H1 (cell line): ENCODE measurements at regions not wholly inside any gene's neighbourhood (a gene's known extent, or its start where the extent isn't known, plus 50 kb on each side); places are given as distances from the start of the nearest gene placed in this dataset.

Experiments used
- CTCF ChIA-PET: fragments of 300-600 bp; sonication (Branson Sonifier 250); formaldehyde crosslinking; loops from one replicate; lab custom pipeline; 2021; ENCODE audit not compliant: partially characterized antibody; lab: Charles Lee
- POLR2A ChIA-PET: fragments of 300-600 bp; sonication (Branson Sonifier 250); formaldehyde crosslinking; loops from one replicate; lab custom pipeline; 2021; ENCODE audit warnings: inconsistent platforms; ENCODE audit not compliant: partially characterized antibody; lab: Charles Lee
- DNase-seq, 2 experiments: peaks; one replicate each; pipeline versions ENCODE4 v3.0.0 to v3.0.0-alpha.2; 2010 to 2022; ENCODE audit warnings: low spot score in 2 of 2, low read depth in 1 of 2, mixed read lengths in 1 of 2
- FAIRE-seq: peaks from 2 replicates; lab custom pipeline; 2011; peaks lifted over from hg19 to GRCh38; lab: Jason Lieb, UNC
- H2AFZ ChIP-seq: 2 replicates; pipeline ENCODE4 v1.8.1; 2012; ENCODE audit warnings: low read length, inconsistent platforms
- H2AK5ac ChIP-seq: 2 replicates; pipeline ENCODE4 v1.6.1; 2013; ENCODE audit warnings: low read depth, low read length
- H2BK120ac ChIP-seq: replicated peaks from 2 replicates; pipeline ENCODE3; 2013; ENCODE audit warnings: low read depth, low read length, inconsistent platforms
- H2BK12ac ChIP-seq: 2 replicates; pipeline ENCODE4 v1.6.1; 2013; ENCODE audit warnings: low read depth, low read length
- H2BK15ac ChIP-seq: 2 replicates; pipeline ENCODE4 v1.6.1; 2013; ENCODE audit warnings: low read length
- H2BK20ac ChIP-seq: 2 replicates; pipeline ENCODE4 v1.6.1; 2013; ENCODE audit warnings: low read length
- H2BK5ac ChIP-seq: 2 replicates; pipeline ENCODE4 v1.6.1; 2013; ENCODE audit warnings: low read depth, low read length
- H3K14ac ChIP-seq: 2 replicates; pipeline ENCODE4 v1.6.1; 2013; ENCODE audit warnings: inconsistent platforms; ENCODE audit not compliant: insufficient read length
- H3K18ac ChIP-seq: 2 replicates; pipeline ENCODE4 v1.6.1; 2013; ENCODE audit warnings: low read length; ENCODE audit errors: extremely low read depth
- H3K23ac ChIP-seq: 2 replicates; pipeline ENCODE4 v1.6.1; 2013; ENCODE audit warnings: inconsistent platforms; ENCODE audit not compliant: insufficient read length
- H3K23me2 ChIP-seq: 2 replicates; pipeline ENCODE4 v1.6.1; 2013; ENCODE audit warnings: low read depth, low read length
- H3K27ac ChIP-seq: 2 replicates; pipeline ENCODE4 v1.6.1; 2011; ENCODE audit warnings: low read depth, low read length, inconsistent platforms
- H3K27me3 ChIP-seq, 4 experiments: replicated peaks in 1 of 4; 1 replicate in 1 of 4; 2 replicates in 3 of 4; pipeline versions ENCODE4 v1.6.1 to v1.8.1; 2011 to 2013; ENCODE audit warnings: low read length in 3 of 4, mild to moderate bottlenecking in 3 of 4, inconsistent platforms in 2 of 4, mixed read lengths in 2 of 4, moderate library complexity in 1 of 4; ENCODE audit not compliant: control insufficient read depth in 3 of 4, insufficient read depth in 3 of 4; ENCODE audit errors: extremely low read depth in 1 of 4
- H3K36me3 ChIP-seq, 4 experiments: 2 replicates each; pipeline versions ENCODE4 v1.6.1 to v1.8.1; 2011 to 2013; ENCODE audit warnings: mild to moderate bottlenecking in 4 of 4, low read length in 3 of 4, moderate library complexity in 2 of 4, control low read depth in 1 of 4, inconsistent platforms in 1 of 4; ENCODE audit not compliant: insufficient read depth in 4 of 4, control insufficient read depth in 2 of 4
- H3K4ac ChIP-seq: replicated peaks from 2 replicates; pipeline ENCODE3; 2013; ENCODE audit warnings: low read length, low read depth, mixed read lengths, inconsistent platforms; ENCODE audit not compliant: insufficient read length
- H3K4me1 ChIP-seq, 4 experiments: replicated peaks in 1 of 4; 1 replicate in 1 of 4; 2 replicates in 3 of 4; pipeline versions ENCODE4 v1.6.1 to v1.8.1; 2011 to 2013; ENCODE audit warnings: low read length in 3 of 4, inconsistent platforms in 2 of 4, mixed read lengths in 1 of 4; ENCODE audit not compliant: insufficient read depth in 4 of 4, control insufficient read depth in 3 of 4
- H3K4me2 ChIP-seq, 2 experiments: 2 replicates each; pipeline versions ENCODE4 v1.6.1 to v1.8.1; 2011 to 2013; ENCODE audit warnings: low read depth in 2 of 2, low read length in 2 of 2, control low read depth in 1 of 2, inconsistent platforms in 1 of 2, mild to moderate bottlenecking in 1 of 2; ENCODE audit not compliant: insufficient read depth in 1 of 2
- H3K4me3 ChIP-seq, 4 experiments: fragments of 200-600, 300-600 bp in 1 of 4; sonication (generic), shearing (Covaris generic), sonication (Bioruptor Twin) in 1 of 4; 2 replicates each; pipeline versions ENCODE4 v1.5.1 to v1.8.1; 2011 to 2016; ENCODE audit warnings: low read length in 4 of 4, low read depth in 3 of 4, control low read depth in 2 of 4, inconsistent platforms in 2 of 4, mild to moderate bottlenecking in 2 of 4, mixed read lengths in 1 of 4, moderate library complexity in 1 of 4; ENCODE audit not compliant: insufficient read depth in 2 of 4; ENCODE audit errors: extremely low read depth in 1 of 4
- H3K56ac ChIP-seq: replicated peaks from 2 replicates; pipeline ENCODE3; 2013; ENCODE audit warnings: low read depth, mild to moderate bottlenecking, mixed read lengths, low read length, inconsistent platforms; ENCODE audit not compliant: insufficient read length
- H3K79me1 ChIP-seq: 2 replicates; pipeline ENCODE4 v1.6.1; 2013; ENCODE audit warnings: low read depth, low read length, control low read depth
- H3K79me2 ChIP-seq, 2 experiments: 2 replicates each; pipeline versions ENCODE4 v1.6.1 to v1.8.1; 2012 to 2013; ENCODE audit warnings: low read length in 2 of 2, mild to moderate bottlenecking in 2 of 2, inconsistent platforms in 1 of 2; ENCODE audit not compliant: insufficient read depth in 2 of 2, control insufficient read depth in 1 of 2
- H3K9ac ChIP-seq, 4 experiments: replicated peaks in 1 of 4; 1 replicate in 1 of 4; 2 replicates in 3 of 4; pipeline versions ENCODE4 v1.6.1 to v1.8.1; 2011 to 2013; ENCODE audit warnings: low read depth in 3 of 4, low read length in 3 of 4, control low read depth in 2 of 4, mild to moderate bottlenecking in 2 of 4, moderate library complexity in 2 of 4, inconsistent platforms in 1 of 4; ENCODE audit errors: extremely low read depth in 1 of 4
- H3K9me3 ChIP-seq, 2 experiments: 2 replicates each; pipeline versions ENCODE4 v1.6.1 to v1.8.1; 2012 to 2013; ENCODE audit warnings: mild to moderate bottlenecking in 2 of 2, moderate library complexity in 2 of 2, control low read depth in 1 of 2, inconsistent platforms in 1 of 2, low read depth in 1 of 2, low read length in 1 of 2, mixed read lengths in 1 of 2; ENCODE audit not compliant: insufficient read depth in 2 of 2
- H4K20me1 ChIP-seq, 2 experiments: replicated peaks in 1 of 2; 2 replicates each; pipeline versions ENCODE3 to v1.8.1; 2011 to 2013; ENCODE audit warnings: inconsistent platforms in 2 of 2, low read length in 2 of 2, mild to moderate bottlenecking in 1 of 2; ENCODE audit not compliant: insufficient read depth in 2 of 2, control insufficient read depth in 1 of 2
- H4K5ac ChIP-seq: 2 replicates; pipeline ENCODE4 v1.6.1; 2013; ENCODE audit warnings: low read length, low read depth, mixed read lengths, inconsistent platforms; ENCODE audit not compliant: insufficient read length
- H4K8ac ChIP-seq: 2 replicates; pipeline ENCODE4 v1.8.0; 2013; ENCODE audit warnings: mild to moderate bottlenecking, moderate library complexity, low read length, inconsistent platforms; ENCODE audit not compliant: insufficient read depth; ENCODE audit errors: extremely low read depth
- H4K91ac ChIP-seq: replicated peaks from 2 replicates; pipeline ENCODE3; 2013; ENCODE audit warnings: low read length, mixed read lengths, inconsistent platforms; ENCODE audit not compliant: insufficient read length
- BACH1 ChIP-seq: IDR thresholded peaks from 2 replicates; pipeline ENCODE4 v1.6.1; 2012; ENCODE audit warnings: low read length, improper control_type of control experiment
- E2F6 ChIP-seq: IDR thresholded peaks from 2 replicates; pipeline ENCODE4 v1.6.1; 2012; ENCODE audit warnings: inconsistent platforms
- EGR1 ChIP-seq: IDR thresholded peaks from 2 replicates; pipeline ENCODE4 v1.6.1; 2011; ENCODE audit warnings: low read depth, low read length, borderline replicate concordance
- EZH2 ChIP-seq: fragments of 200-600 bp; sonication (generic); IDR thresholded peaks from 2 replicates; pipeline ENCODE4 v1.7.1; 2012; ENCODE audit warnings: low read depth, mild to moderate bottlenecking, moderate library complexity, low read length, inconsistent platforms; ENCODE audit not compliant: severe bottlenecking
- FOSL1 ChIP-seq: IDR thresholded peaks from 2 replicates; pipeline ENCODE4 v1.6.1; 2011; ENCODE audit warnings: mild to moderate bottlenecking, low read depth, low read length, moderate library complexity; ENCODE audit not compliant: insufficient read depth
- GTF2F1 ChIP-seq: IDR thresholded peaks from 2 replicates; pipeline ENCODE4 v1.6.1; 2012; ENCODE audit warnings: low read depth, low read length, improper control_type of control experiment, borderline replicate concordance
- HDAC2 ChIP-seq, 2 experiments: fragments of 300-600 bp in 1 of 2; sonication (generic) in 1 of 2; IDR thresholded peaks; 2 replicates each; pipeline ENCODE4 v1.6.1; 2011 to 2012; ENCODE audit warnings: low read depth in 2 of 2, low read length in 2 of 2, mild to moderate bottlenecking in 2 of 2, moderate library complexity in 2 of 2, borderline replicate concordance in 1 of 2, inconsistent platforms in 1 of 2
- KDM4A ChIP-seq: IDR thresholded peaks from one replicate; pipeline ENCODE4 v1.7.1; 2012; ENCODE audit warnings: low read depth, mild to moderate bottlenecking, moderate library complexity, low read length, inconsistent platforms; ENCODE audit not compliant: severe bottlenecking
- KDM5A ChIP-seq: fragments of 200-600 bp; IDR thresholded peaks from 2 replicates; pipeline ENCODE4 v1.7.1; 2012; ENCODE audit warnings: mild to moderate bottlenecking, low read length, inconsistent platforms, mixed read lengths
- POU5F1 ChIP-seq: IDR thresholded peaks from 2 replicates; pipeline ENCODE4 v1.6.1; 2011; ENCODE audit warnings: low read depth, mild to moderate bottlenecking, low read length, moderate library complexity
- SRF ChIP-seq: IDR thresholded peaks from 2 replicates; pipeline ENCODE4 v1.6.1; 2011; ENCODE audit warnings: mild to moderate bottlenecking, low read depth, low read length, moderate library complexity
- TAF1 ChIP-seq: IDR thresholded peaks from 2 replicates; pipeline ENCODE4 v1.6.1; 2011; ENCODE audit warnings: mild to moderate bottlenecking, low read depth, low read length
- TAF7 ChIP-seq: optimal IDR thresholded peaks from 2 replicates; pipeline ENCODE3; 2011; ENCODE audit warnings: low read depth, mild to moderate bottlenecking, inconsistent platforms, low read length, moderate library complexity, borderline replicate concordance
- TCF12 ChIP-seq: IDR thresholded peaks from 2 replicates; pipeline ENCODE4 v1.6.1; 2011; ENCODE audit warnings: low read depth, mild to moderate bottlenecking, low read length
- ZNF274 ChIP-seq: IDR thresholded peaks from 2 replicates; pipeline ENCODE4 v1.7.0; 2012; ENCODE audit warnings: low read length, borderline replicate concordance; ENCODE audit errors: extremely low read depth
- WGBS, 2 experiments: shearing (Covaris generic) in 1 of 2; methylation state at CpG; one replicate each; pipeline versions ENCODE4 v1.1.6 to v1.1.7; 2013 to 2015; ENCODE audit warnings: low lambda C conversion rate in 2 of 2, mixed read lengths in 2 of 2, inconsistent platforms in 1 of 2, low coverage in 1 of 2, missing lambda C conversion rate in 1 of 2; ENCODE audit not compliant: insufficient replicate concordance in 2 of 2, insufficient coverage in 1 of 2, insufficient read length in 1 of 2; ENCODE audit errors: extremely low coverage in 1 of 2, missing lambda C conversion rate in 1 of 2; 5-methylcytosine and 5-hydroxymethylcytosine counted together

GRCh38 chr6:6386010-6386409 lies 65.5 kb upstream of the F13A1 start:
- no peak for FAIRE-seq
- no peak overlapping the region for H3K9ac ChIP-seq
- TF ChIP-seq BACH1 = no peak
- TF ChIP-seq TAF1 = no peak
- no peak for TF ChIP-seq KDM5A
- no peak for TF ChIP-seq SRF
- no peak for TF ChIP-seq ZNF274
- TF ChIP-seq TAF7 = no peak
- no peak for TF ChIP-seq EZH2
- TF ChIP-seq FOSL1 = no peak
- TF ChIP-seq E2F6 = no peak
- TF ChIP-seq KDM4A = no peak
- no peak for TF ChIP-seq HDAC2 (IDR thresholded peaks at IDR 0.05; ENCODE audit: borderline replicate concordance in 1 of 2, low read depth in 2 of 2, low read length in 2 of 2)
- no peak for TF ChIP-seq EGR1
- TF ChIP-seq GTF2F1 = no peak
- TF ChIP-seq TCF12 = no peak
- TF ChIP-seq POU5F1 = no peak

More at GRCh38 chr6:6386010-6386409, 65.5 kb upstream of the F13A1 start:
- peaks cover 0 to 7% (median 3%) of the 10 kb centered on the region in 4 experiments; a peak in 4 of 7 replicates for H3K4me1 ChIP-seq
- H2BK15ac ChIP-seq = no peak overlapping the region
- no peak overlapping the region for H2BK12ac ChIP-seq
- no peak overlapping the region for H3K23ac ChIP-seq
- H3K14ac ChIP-seq = no peak overlapping the region
- H2BK120ac ChIP-seq = no peak overlapping the region
- no peaks in the 10 kb centered on the region for H3K9me3 ChIP-seq
- no peak overlapping the region for H4K5ac ChIP-seq
- CTCF ChIA-PET = interaction anchor here (1.2 kb wide), 1 partner anchor 12 kb away, joined by 3 read pairs; no protein-coding TSS in a partner anchor
- no peaks in the 10 kb centered on the region for H3K23me2 ChIP-seq
- H3K27ac ChIP-seq = no peak overlapping the region
- H2BK20ac ChIP-seq = no peak overlapping the region
- no peak overlapping the region for H3K4me3 ChIP-seq
- WGBS, 2 experiments = 88% methylated on average over 4 of the region's 4 CpGs; no CpG with 5 or more reads in 1 of the 2 experiments
- H3K27me3 ChIP-seq = no peaks in the 10 kb centered on the region
- no peak overlapping the region for H3K4ac ChIP-seq
- H2AFZ ChIP-seq = no peak overlapping the region
- H2BK5ac ChIP-seq = no peak overlapping the region
- H3K36me3 ChIP-seq = no peaks in the 10 kb centered on the region
- H4K8ac ChIP-seq = no peak overlapping the region
- no peaks in the 10 kb centered on the region for H3K79me1 ChIP-seq
- POLR2A ChIA-PET = no interaction called here
- no peak overlapping the region for H2AK5ac ChIP-seq
- DNase-seq = no peak
- no peaks in the 10 kb centered on the region for H4K20me1 ChIP-seq
- H3K4me2 ChIP-seq = no peak overlapping the region
- H3K56ac ChIP-seq = no peak overlapping the region
- H3K18ac ChIP-seq = no peak overlapping the region
- no peak overlapping the region for H4K91ac ChIP-seq
- no peaks in the 10 kb centered on the region for H3K79me2 ChIP-seq
